ENCODE measurements at regions not wholly inside any gene's neighbourhood (a gene's known extent, or its start where the extent isn't known, plus 50 kb on each side); places are given as distances from the start of the nearest gene placed in this dataset.
"Not testable (repeated sequence)": the region's sequence is repeated elsewhere in the genome, so short reads cannot be mapped to it uniquely, and the experiment has no call there.

- no peak for TF ChIP-seq PHF8 (conservative IDR thresholded peaks at IDR 0.05; ENCODE audit: low read depth, low read length)
- TF ChIP-seq MAX (IDR thresholded peaks at IDR 0.05): no peak
- no peak for TF ChIP-seq SIRT6 (IDR thresholded peaks at IDR 0.05; ENCODE audit: low read length)
Observed at GRCh38 chr7:81226234-81226633, 307.4 kb upstream of the SEMA3C start (continued).

- H2BK15ac ChIP-seq (ENCODE audit: low read length); FAIRE-seq; H3K4me2 ChIP-seq (ENCODE audit: insufficient read depth in 1 of 2, low read depth in 2 of 2, low read length in 2 of 2); H2BK12ac ChIP-seq (ENCODE audit: low read depth, low read length); H2AK5ac ChIP-seq (ENCODE audit: low read depth, low read length); H3K27me3 ChIP-seq (replicated peaks in 1 of 4; ENCODE audit: control insufficient read depth in 3 of 4, extremely low read depth in 1 of 4, insufficient read depth in 3 of 4, low read length in 3 of 4); H3K23ac ChIP-seq (ENCODE audit: insufficient read length); H3K79me1 ChIP-seq (ENCODE audit: low read depth, low read length); H3K27ac ChIP-seq (ENCODE audit: low read depth, low read length); H3K36me3 ChIP-seq (ENCODE audit: control insufficient read depth in 2 of 4, insufficient read depth in 4 of 4, low read length in 3 of 4); H3K4me3 ChIP-seq (ENCODE audit: extremely low read depth in 1 of 4, insufficient read depth in 2 of 4, low read depth in 3 of 4, low read length in 4 of 4); H3K4me1 ChIP-seq (replicated peaks in 1 of 4; ENCODE audit: control insufficient read depth in 3 of 4, insufficient read depth in 4 of 4, low read length in 3 of 4); H2BK120ac ChIP-seq (replicated peaks; ENCODE audit: low read depth, low read length); DNase-seq (ENCODE audit: low read depth in 1 of 2, low spot score in 2 of 2); H3K18ac ChIP-seq (ENCODE audit: extremely low read depth, low read length); H3K4ac ChIP-seq (replicated peaks; ENCODE audit: insufficient read length, low read depth, low read length); H3K9ac ChIP-seq (replicated peaks in 1 of 4; ENCODE audit: extremely low read depth in 1 of 4, low read depth in 3 of 4, low read length in 3 of 4); H4K91ac ChIP-seq (replicated peaks; ENCODE audit: insufficient read length, low read length); H4K8ac ChIP-seq (ENCODE audit: extremely low read depth, insufficient read depth, low read length); H2BK20ac ChIP-seq (ENCODE audit: low read length); H2AFZ ChIP-seq (ENCODE audit: low read length); H2BK5ac ChIP-seq (ENCODE audit: low read depth, low read length); CTCF ChIA-PET (ENCODE audit: partially characterized antibody); H4K5ac ChIP-seq (ENCODE audit: insufficient read length, low read depth, low read length); POLR2A ChIA-PET (ENCODE audit: partially characterized antibody); H3K23me2 ChIP-seq (ENCODE audit: low read depth, low read length); H3K79me2 ChIP-seq (ENCODE audit: control insufficient read depth in 1 of 2, insufficient read depth in 2 of 2, low read length in 2 of 2); H4K20me1 ChIP-seq (replicated peaks in 1 of 2; ENCODE audit: control insufficient read depth in 1 of 2, insufficient read depth in 2 of 2, low read length in 2 of 2); H3K56ac ChIP-seq (replicated peaks; ENCODE audit: insufficient read length, low read depth, low read length); H3K14ac ChIP-seq (ENCODE audit: insufficient read length): not testable (repeated sequence)
- 96% methylated on average over 2 of the region's 2 CpGs; no CpG with 5 or more reads in 1 of the 2 experiments for WGBS, 2 experiments (ENCODE audit: extremely low coverage in 1 of 2, insufficient coverage in 1 of 2, insufficient read length in 1 of 2, insufficient replicate concordance in 2 of 2, low coverage in 1 of 2, low lambda C conversion rate in 2 of 2, missing lambda C conversion rate in 1 of 2)
- peaks cover 10 to 11% of the 10 kb centered on the region in 2 experiments; a peak in 3 of 4 replicates for H3K9me3 ChIP-seq (ENCODE audit: insufficient read depth in 2 of 2, low read depth in 1 of 2, low read length in 1 of 2)
Observed at GRCh38 chr7:81222692-81223091, 303.8 kb upstream of the SEMA3C start.
